GM21367 (cell line): ENCODE measurements at regions not wholly inside any gene's neighbourhood (a gene's known extent, or its start where the extent isn't known, plus 50 kb on each side); places are given as distances from the start of the nearest gene placed in this dataset.

Experiments
- ATAC-seq: cut with Tn5 transposase; IDR thresholded peaks from one replicate; pipeline ENCODE4 v1.9.1; 2021; ENCODE audit not compliant: unreplicated experiment

GRCh38 chr11:121703201-121703600 is 250.4 kb upstream of the SORL1-AS1 start:
- no peak for ATAC-seq

- no peak for ATAC-seq
Measured at GRCh38 chr11:121700968-121701367, 248.2 kb upstream of the SORL1-AS1 start.

- ATAC-seq = no peak
Measured at GRCh38 chr11:121699801-121700200, 247.0 kb upstream of the SORL1-AS1 start.

GRCh38 chr11:121696931-121697670 is 244.3 kb upstream of the SORL1-AS1 start:
- no peak for ATAC-seq

- ATAC-seq = no peak
Measured at GRCh38 chr11:121696177-121696871, 243.6 kb upstream of the SORL1-AS1 start.

GRCh38 chr11:121692236-121692635 is 239.5 kb upstream of the SORL1-AS1 start:
- ATAC-seq = no peak

- ATAC-seq = no peak
Measured at GRCh38 chr11:121688860-121689614, 236.3 kb upstream of the SORL1-AS1 start.

- no peak for ATAC-seq
Measured at GRCh38 chr11:121688055-121688491, 235.3 kb upstream of the SORL1-AS1 start.

- ATAC-seq = no peak
Measured at GRCh38 chr11:121683791-121684190, 231.0 kb upstream of the SORL1-AS1 start.
